ACC112 (cell line): ENCODE measurements at regions not wholly inside any gene's neighbourhood (a gene's known extent, or its start where the extent isn't known, plus 50 kb on each side); places are given as distances from the start of the nearest gene placed in this dataset.

Experiments used
- H2AFZ ChIP-seq: fragments of 200-600 bp; sonication (generic); one replicate; pipeline ENCODE4 v1.6.0; 2017; ENCODE audit warnings: antibody characterized with exemption, low read length; ENCODE audit not compliant: unreplicated experiment
- H3K27ac ChIP-seq: fragments of 200-600 bp; sonication (generic); 2 replicates; pipeline ENCODE4 v1.5.1; 2014; ENCODE audit warnings: low read depth, mild to moderate bottlenecking, antibody characterized with exemption, low read length, moderate library complexity
- H3K27me3 ChIP-seq: fragments of 200-600 bp; sonication (generic); 2 replicates; pipeline ENCODE4 v1.6.1; 2014; ENCODE audit warnings: mild to moderate bottlenecking, antibody characterized with exemption, low read length, moderate library complexity, mixed read lengths; ENCODE audit not compliant: insufficient read depth
- H3K36me3 ChIP-seq: fragments of 200-600 bp; sonication (generic); 2 replicates; pipeline ENCODE4 v1.6.1; 2016; ENCODE audit warnings: mild to moderate bottlenecking, antibody characterized with exemption, low read length, moderate library complexity, mixed read lengths; ENCODE audit not compliant: insufficient read depth
- H3K4me1 ChIP-seq: fragments of 200-600 bp; sonication (generic); one replicate; pipeline ENCODE4 v1.6.1; 2016; ENCODE audit warnings: low read length, mixed read lengths; ENCODE audit not compliant: insufficient read depth, unreplicated experiment, control insufficient read depth
- H3K4me3 ChIP-seq: fragments of 200-600 bp; sonication (generic); 2 replicates; pipeline ENCODE4 v1.5.1; 2014; ENCODE audit warnings: mild to moderate bottlenecking, low read depth, low read length
- H3K79me2 ChIP-seq: fragments of 200-600 bp; sonication (generic); one replicate; pipeline ENCODE4 v1.6.0; 2016; ENCODE audit warnings: low read length; ENCODE audit not compliant: control insufficient read depth, unreplicated experiment, insufficient read depth

DNA sequence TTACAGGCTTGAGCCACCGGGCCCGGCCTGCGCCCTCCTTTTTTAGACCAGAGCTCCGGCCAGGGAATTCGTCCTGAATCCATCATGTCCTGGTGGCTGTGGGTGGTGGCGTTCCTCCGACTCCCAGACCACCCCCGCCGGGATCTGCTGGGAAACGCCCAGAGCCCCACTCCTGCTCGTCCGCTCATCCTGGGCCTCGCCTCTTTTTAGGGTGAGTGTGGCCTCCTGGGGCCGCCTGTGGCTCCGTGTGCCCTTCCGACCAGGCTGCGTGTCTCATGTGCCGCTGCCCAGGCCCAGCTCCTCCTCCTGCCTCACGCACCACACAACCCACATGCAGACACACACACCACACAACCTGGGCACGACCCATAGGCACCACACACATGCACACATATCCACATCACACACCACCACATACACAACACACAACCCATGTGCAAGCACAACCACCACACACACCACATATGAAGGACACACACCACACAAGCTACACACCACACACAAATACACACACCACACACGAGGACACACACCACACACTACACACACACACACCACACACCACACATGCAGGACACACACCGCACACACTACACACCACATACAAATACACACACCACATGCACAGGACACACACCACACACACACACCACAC, 946.2 kb downstream of the BRD1 start:
- no peaks in the 10 kb centered on the region for H3K27me3 ChIP-seq
- H3K4me1 ChIP-seq, result no peaks in the 10 kb centered on the region
- H2AFZ ChIP-seq, result no peak overlapping the region
- no peaks in the 10 kb centered on the region for H3K79me2 ChIP-seq
- H3K27ac ChIP-seq, result no peak overlapping the region
- H3K36me3 ChIP-seq, result no peaks in the 10 kb centered on the region
- H3K4me3 ChIP-seq, result no peak overlapping the region

- Histone ChIP-seq H3K4me3 (no peak overlapping the region), H3K4me1 (no peaks in the 10 kb centered on the region), H3K27me3 (no peaks in the 10 kb centered on the region), H3K36me3 (no peaks in the 10 kb centered on the region), H2AFZ (no peak overlapping the region), H3K79me2 (no peaks in the 10 kb centered on the region), H3K27ac (no peak overlapping the region)
Measured at GRCh38 chr22:48880749-48881148, 946.9 kb downstream of the BRD1 start.

- Histone ChIP-seq H3K4me3 (no peak overlapping the region), H3K79me2 (no peaks in the 10 kb centered on the region), H3K27me3 (no peaks in the 10 kb centered on the region), H3K4me1 (no peaks in the 10 kb centered on the region), H2AFZ (no peak overlapping the region), H3K36me3 (no peaks in the 10 kb centered on the region), H3K27ac (no peak overlapping the region)
Measured at GRCh38 chr22:48876951-48877350, 950.7 kb downstream of the BRD1 start.

DNA sequence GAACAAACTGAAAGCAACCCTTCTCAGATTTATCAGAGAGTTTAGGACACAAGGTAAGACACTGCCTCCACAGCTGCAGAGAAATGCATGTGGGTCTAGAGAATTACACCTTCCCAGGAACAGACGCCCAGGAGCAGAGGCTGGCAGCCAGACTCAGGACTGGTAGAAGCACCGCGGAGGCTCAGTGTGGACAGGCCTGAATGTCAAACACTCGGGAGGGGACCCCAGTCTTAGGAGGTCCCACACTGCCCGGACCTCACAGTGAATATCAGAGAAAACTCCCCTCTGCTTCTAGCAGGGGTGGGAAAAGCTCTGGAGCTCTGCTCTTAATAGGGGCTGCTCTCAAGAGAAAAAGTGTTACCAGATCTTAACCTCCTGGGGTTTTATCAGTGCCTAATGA, 952.7 kb downstream of the BRD1 start:
- Histone ChIP-seq H3K36me3 (no peaks in the 10 kb centered on the region), H3K4me1 (no peaks in the 10 kb centered on the region), H3K27me3 (no peaks in the 10 kb centered on the region), H3K4me3 (no peak overlapping the region), H2AFZ (no peak overlapping the region), H3K79me2 (no peaks in the 10 kb centered on the region), H3K27ac (no peak overlapping the region)

- Histone ChIP-seq H3K4me3 (no peak overlapping the region), H3K79me2 (no peaks in the 10 kb centered on the region), H3K27me3 (no peaks in the 10 kb centered on the region), H3K27ac (no peak overlapping the region), H3K36me3 (no peaks in the 10 kb centered on the region), H3K4me1 (no peaks in the 10 kb centered on the region), H2AFZ (no peak overlapping the region)
Measured at GRCh38 chr22:48873191-48873520, 954.5 kb downstream of the BRD1 start.

- H3K4me1 ChIP-seq, result no peaks in the 10 kb centered on the region
- no peaks in the 10 kb centered on the region for H3K27me3 ChIP-seq
- H3K36me3 ChIP-seq, result no peaks in the 10 kb centered on the region
- H3K79me2 ChIP-seq, result no peaks in the 10 kb centered on the region
- H3K4me3 ChIP-seq, result no peak overlapping the region
- no peak overlapping the region for H2AFZ ChIP-seq
- H3K27ac ChIP-seq, result no peak overlapping the region
Measured at GRCh38 chr22:48872271-48873190, 955.1 kb downstream of the BRD1 start.

GRCh38 chr22:48871176-48871840, 956.4 kb downstream of the BRD1 start:
- Histone ChIP-seq H3K4me3 (no peak overlapping the region), H3K27ac (no peak overlapping the region), H3K36me3 (no peaks in the 10 kb centered on the region), H3K79me2 (no peaks in the 10 kb centered on the region), H3K4me1 (no peaks in the 10 kb centered on the region), H2AFZ (no peak overlapping the region), H3K27me3 (no peaks in the 10 kb centered on the region)

GRCh38 chr22:48870436-48870835, 957.2 kb downstream of the BRD1 start:
- no peaks in the 10 kb centered on the region for H3K79me2 ChIP-seq
- no peaks in the 10 kb centered on the region for H3K36me3 ChIP-seq
- no peaks in the 10 kb centered on the region for H3K4me1 ChIP-seq
- no peaks in the 10 kb centered on the region for H3K27me3 ChIP-seq
- H3K4me3 ChIP-seq, result no peak overlapping the region
- no peak overlapping the region for H2AFZ ChIP-seq
- H3K27ac ChIP-seq, result no peak overlapping the region

- Histone ChIP-seq H3K27ac (no peak overlapping the region), H3K79me2 (no peaks in the 10 kb centered on the region), H3K4me1 (no peaks in the 10 kb centered on the region), H3K27me3 (no peaks in the 10 kb centered on the region), H3K36me3 (no peaks in the 10 kb centered on the region), H2AFZ (no peak overlapping the region), H3K4me3 (no peak overlapping the region)
Measured at GRCh38 chr22:48869788-48870187, 957.9 kb downstream of the BRD1 start.

GRCh38 chr22:48869161-48869560, 958.5 kb downstream of the BRD1 start:
- Histone ChIP-seq H3K36me3 (no peaks in the 10 kb centered on the region), H3K27me3 (no peaks in the 10 kb centered on the region), H2AFZ (no peak overlapping the region), H3K79me2 (no peaks in the 10 kb centered on the region), H3K4me3 (no peak overlapping the region), H3K4me1 (no peaks in the 10 kb centered on the region), H3K27ac (no peak overlapping the region)
